K562 (cell line): ENCODE measurements at regions not wholly inside any gene's neighbourhood (a gene's known extent, or its start where the extent isn't known, plus 50 kb on each side); places are given as distances from the start of the nearest gene placed in this dataset.
A peak's percentile ranks its signal among the peaks of the same experiment; 100 is the strongest.

Experiments
- ATAC-seq: fragments of 200-7000 bp; cut with Tn5 transposase; 3 replicates; pipeline ENCODE4 v1.9.1; 2020; ENCODE audit warnings: moderate library complexity
- BruUV-seq: library from RNA; stranded (reverse); fragments of 400-500 nt; replicated peaks from 2 replicates; lab custom pipeline; 2021; lab: Mats Ljungman, UMichigan
- CTCF ChIA-PET: fragments of 300-600 bp; formaldehyde crosslinking; extraction: SDS; loops from one replicate; lab custom pipeline; 2021; ENCODE audit warnings: low intra/inter-chr PET ratio; lab: Yijun Ruan, JAX
- POLR2A ChIA-PET: fragments of 300-600, 350-650 bp; sonication (Branson Sonifier 250); formaldehyde crosslinking; extraction: SDS; loops from one replicate; lab custom pipeline; 2021; ENCODE audit warnings: antibody characterized with exemption, inconsistent platforms; lab: Yijun Ruan, JAX
- DNase-seq, 4 experiments: peaks; one replicate each; pipeline versions ENCODE4 v3.0.0 to v3.0.0-alpha.2; 2011 to 2018; ENCODE audit warnings: low spot score in 3 of 4, mixed read lengths in 3 of 4; ENCODE audit errors: extremely low read depth in 1 of 4
- FAIRE-seq: peaks from 2 replicates; lab custom pipeline; 2011; peaks lifted over from hg19 to GRCh38; lab: Jason Lieb, UNC
- H2AFZ ChIP-seq: 2 replicates; pipeline ENCODE4 v1.6.0; 2011; ENCODE audit warnings: low read depth, low read length, control low read depth, inconsistent platforms
- H3K27ac ChIP-seq: fragments of 200-600 bp; 3 replicates; pipeline ENCODE4 v1.8.0; 2011; ENCODE audit warnings: low read depth, mild to moderate bottlenecking, control low read depth, inconsistent platforms, low read length, moderate library complexity, mixed read lengths; ENCODE audit errors: extremely low read depth
- H3K27me3 ChIP-seq, 2 experiments: fragments of 300-600 bp in 1 of 2; 2 replicates in 1 of 2; 3 replicates in 1 of 2; pipeline versions ENCODE4 v1.6.0 to v1.8.0; 2011; ENCODE audit warnings: inconsistent platforms in 2 of 2, low read length in 2 of 2, mild to moderate bottlenecking in 1 of 2, mixed read lengths in 1 of 2, moderate library complexity in 1 of 2; ENCODE audit not compliant: control insufficient read depth in 2 of 2, insufficient read depth in 2 of 2
- H3K36me3 ChIP-seq: fragments of 300-600 bp; 3 replicates; pipeline ENCODE4 v1.8.0; 2011; ENCODE audit warnings: mild to moderate bottlenecking, low read length, inconsistent platforms; ENCODE audit not compliant: control insufficient read depth, insufficient read depth
- H3K4me1 ChIP-seq, 2 experiments: fragments of 200-600 bp in 1 of 2; replicated peaks in 1 of 2; 2 replicates in 1 of 2; 3 replicates in 1 of 2; pipeline versions ENCODE4 v1.5.1 to v1.8.0; 2011; ENCODE audit warnings: inconsistent platforms in 2 of 2, low read length in 2 of 2, mild to moderate bottlenecking in 1 of 2, mixed read lengths in 1 of 2, moderate library complexity in 1 of 2; ENCODE audit not compliant: control insufficient read depth in 2 of 2, insufficient read depth in 2 of 2
- H3K4me2 ChIP-seq: 2 replicates; pipeline ENCODE4 v1.6.1; 2011; ENCODE audit warnings: low read length, control low read depth, inconsistent platforms, mixed read lengths; ENCODE audit not compliant: insufficient read depth
- H3K4me3 ChIP-seq: fragments of 200-600 bp; sonication (generic), shearing (Covaris generic); 2 replicates; pipeline ENCODE4 v1.5.1; 2016; ENCODE audit warnings: control low read depth, inconsistent platforms
- H3K79me2 ChIP-seq: fragments of 200-600 bp; 3 replicates; pipeline ENCODE4 v1.8.0; 2011; ENCODE audit warnings: low read length, inconsistent platforms; ENCODE audit not compliant: control insufficient read depth, insufficient read depth
- H3K9ac ChIP-seq, 2 experiments: 2 replicates each; pipeline versions ENCODE4 v1.6.0 to v1.6.1; 2011; ENCODE audit warnings: low read depth in 2 of 2, low read length in 2 of 2, control low read depth in 1 of 2, inconsistent platforms in 1 of 2, mild to moderate bottlenecking in 1 of 2, mixed read lengths in 1 of 2; ENCODE audit not compliant: insufficient read depth in 1 of 2
- H3K9me1 ChIP-seq: one replicate; pipeline ENCODE4 v1.6.0; 2011; ENCODE audit warnings: inconsistent platforms, mild to moderate bottlenecking, low read length, moderate library complexity; ENCODE audit not compliant: control insufficient read depth, insufficient read depth
- H3K9me3 ChIP-seq: replicated peaks from 2 replicates; pipeline ENCODE4 v1.5.1; 2011; ENCODE audit warnings: low read depth, low read length, inconsistent platforms; ENCODE audit not compliant: control insufficient read depth, insufficient read depth
- H4K20me1 ChIP-seq: replicated peaks from 2 replicates; pipeline ENCODE4 v1.6.1; 2011; ENCODE audit warnings: low read length, inconsistent platforms, mixed read lengths; ENCODE audit not compliant: control insufficient read depth, insufficient read depth
- DMBX1 ChIP-seq: fragments of 250-450 bp; sonication (Bioruptor Pico); IDR thresholded peaks from 2 replicates; pipeline ENCODE4 v1.8.0; 2022; ENCODE audit warnings: inconsistent platforms, mild to moderate bottlenecking, moderate library complexity, borderline replicate concordance
- JUND ChIP-seq, 2 experiments: IDR thresholded peaks; 2 replicates in 1 of 2; 3 replicates in 1 of 2; pipeline ENCODE4 v1.6.1; 2011; ENCODE audit warnings: borderline replicate concordance in 2 of 2, low read depth in 2 of 2, low read length in 2 of 2, improper control_type of control experiment in 1 of 2, missing biosample characterization in 1 of 2, missing genetic modification characterization in 1 of 2, missing genetic modification reagents in 1 of 2
- OTX1 ChIP-seq: fragments of 450-650 bp; formaldehyde crosslinking; IDR thresholded peaks from 2 replicates; pipeline ENCODE4 v1.4.0; 2022; ENCODE audit warnings: mild to moderate bottlenecking
- TRIM28 ChIP-seq: fragments of 450-650 bp; IDR thresholded peaks from 2 replicates; pipeline ENCODE4 v1.6.1; 2017
- WGBS: fragments of 100-300 bp; shearing (Covaris generic); methylation state at CpG from one replicate; pipeline ENCODE4 v1.1.6; 2016; ENCODE audit warnings: low coverage, mixed read lengths; ENCODE audit not compliant: insufficient coverage; ENCODE audit errors: missing lambda C conversion rate; 5-methylcytosine and 5-hydroxymethylcytosine counted together
- in situ Hi-C: fragments of 300-500 bp; cut with MboI; formaldehyde crosslinking; loops from 4 replicates; pipeline ENCODE4 v1.15.0; 2018; ENCODE audit warnings: inconsistent platforms, mixed read lengths
- intact Hi-C: fragments of 100-400 bp; cut with micrococcal nuclease; formaldehyde crosslinking; loops from 2 replicates; pipeline ENCODE4 v1.14.2; 2022

- peak; percentile 49; the same call in 1 of the 2 replicates for TF ChIP-seq TRIM28
- no peak for TF ChIP-seq JUND (IDR thresholded peaks at IDR 0.05; ENCODE audit: borderline replicate concordance, low read depth, low read length)
- TF ChIP-seq JUND (tag; IDR thresholded peaks at IDR 0.05; ENCODE audit: borderline replicate concordance, low read depth, low read length): no peak
- TF ChIP-seq, all 486 proteins: peak for 3
Measured at GRCh38 chr11:34812905-34813576, 103.1 kb downstream of the APIP start (continued).

DNA sequence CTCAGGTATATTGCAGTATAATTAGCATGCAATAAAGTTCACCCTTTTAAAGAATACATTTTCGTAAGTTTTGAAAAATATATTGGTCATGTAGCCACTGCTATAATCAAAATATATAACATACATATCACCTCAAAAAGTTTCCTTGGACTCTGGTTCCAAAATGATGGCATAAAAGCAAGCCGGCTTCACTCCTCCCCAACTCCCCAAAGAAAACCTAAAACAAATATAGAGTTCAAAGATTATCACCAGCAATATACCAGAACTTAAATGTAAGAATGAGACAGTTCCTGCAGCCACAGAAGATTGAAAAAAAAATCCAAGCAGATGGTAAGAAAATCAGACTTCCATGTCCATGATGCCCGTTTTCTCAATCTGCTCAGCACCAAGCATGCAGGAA is 104.3 kb downstream of the APIP start:
- no TSS peak for BruUV-seq
- H3K36me3 ChIP-seq: peaks cover 5% of the 10 kb centered on the region
- no peak overlapping the region for H3K9ac ChIP-seq
- ATAC-seq (no peak), FAIRE-seq (no peak), DNase-seq (no peak)
- H3K4me3 ChIP-seq: no peak overlapping the region
- ChIA-PET CTCF (no interaction called here), POLR2A (interaction anchor here (0.9 kb wide), 1 partner anchor 14 kb away, joined by 3 read pairs; no protein-coding TSS in a partner anchor)
- H3K27me3 ChIP-seq: no peaks in the 10 kb centered on the region
- TF ChIP-seq DMBX1 (CRISPR knock-in tag) (0 out of 2 replicates have a peak, but pooled peaks have one; percentile 21), OTX1 (no peak)
- WGBS: 93% methylated on average over 3 of the region's 3 CpGs
- in situ Hi-C loops: no loop called here
- no peak overlapping the region for H3K27ac ChIP-seq
- peaks cover 33% of the 10 kb centered on the region for H3K9me3 ChIP-seq
- no peaks in the 10 kb centered on the region for H3K9me1 ChIP-seq
- peaks cover 3 to 20% of the 10 kb centered on the region in 2 experiments; a peak in 4 of 5 replicates for H3K4me1 ChIP-seq
- H4K20me1 ChIP-seq: no peaks in the 10 kb centered on the region
- no peaks in the 10 kb centered on the region for H3K79me2 ChIP-seq
- H3K4me2 ChIP-seq: no peak overlapping the region
- intact Hi-C loops: no loop called here
- H2AFZ ChIP-seq: no peak overlapping the region
